ENCODE measurements at regions not wholly inside any gene's neighbourhood (a gene's known extent, or its start where the extent isn't known, plus 50 kb on each side); places are given as distances from the start of the nearest gene placed in this dataset.

GRCh38 chr3:140809316-140809715 is 131.5 kb downstream of the TRIM42 start:
- no peak for DNase-seq (ENCODE audit: low read depth in 3 of 3, low spot score in 2 of 3)

GRCh38 chr3:140816372-140817195 is 125.1 kb upstream of the SLC25A36 start:
- no peak for DNase-seq (ENCODE audit: low read depth in 3 of 3, low spot score in 2 of 3)

- DNase-seq (ENCODE audit: low read depth in 3 of 3, low spot score in 2 of 3) = no peak
Measured at GRCh38 chr3:140821493-140821892, 120.1 kb upstream of the SLC25A36 start.

- DNase-seq (ENCODE audit: low read depth in 3 of 3, low spot score in 2 of 3) = no peak
Measured at GRCh38 chr3:140822401-140823047, 119.1 kb upstream of the SLC25A36 start.

- DNase-seq (ENCODE audit: low read depth in 3 of 3, low spot score in 2 of 3) = no peak
Measured at GRCh38 chr3:140823106-140823505, 118.5 kb upstream of the SLC25A36 start.

GRCh38 chr3:140827894-140828293 is 113.7 kb upstream of the SLC25A36 start:
- no peak for DNase-seq (ENCODE audit: low read depth in 3 of 3, low spot score in 2 of 3)

- DNase-seq (ENCODE audit: low read depth in 3 of 3, low spot score in 2 of 3) = no peak
Measured at GRCh38 chr3:140828585-140828984, 113.1 kb upstream of the SLC25A36 start.

GRCh38 chr3:140829796-140830195 is 111.8 kb upstream of the SLC25A36 start:
- DNase-seq (ENCODE audit: low read depth in 3 of 3, low spot score in 2 of 3) = no peak

GRCh38 chr3:140830391-140830790 is 111.2 kb upstream of the SLC25A36 start:
- DNase-seq (ENCODE audit: low read depth in 3 of 3, low spot score in 2 of 3) = no peak

- DNase-seq (ENCODE audit: low read depth in 3 of 3, low spot score in 2 of 3) = no peak
Measured at GRCh38 chr3:140832883-140833282, 108.8 kb upstream of the SLC25A36 start.

GRCh38 chr3:140834266-140835037 is 107.2 kb upstream of the SLC25A36 start:
- DNase-seq (ENCODE audit: low read depth in 3 of 3, low spot score in 2 of 3) = no peak

- DNase-seq (ENCODE audit: low read depth in 3 of 3, low spot score in 2 of 3) = no peak
Measured at GRCh38 chr3:140842984-140843649, 98.5 kb upstream of the SLC25A36 start.

- no peak for DNase-seq (ENCODE audit: low read depth in 3 of 3, low spot score in 2 of 3)
Measured at GRCh38 chr3:140843656-140844055, 98.0 kb upstream of the SLC25A36 start.

GRCh38 chr3:140844072-140844471 is 97.6 kb upstream of the SLC25A36 start:
- no peak for DNase-seq (ENCODE audit: low read depth in 3 of 3, low spot score in 2 of 3)

- no peak for DNase-seq (ENCODE audit: low read depth in 3 of 3, low spot score in 2 of 3)
Measured at GRCh38 chr3:140845882-140846281, 95.8 kb upstream of the SLC25A36 start.

- no peak for DNase-seq (ENCODE audit: low read depth in 3 of 3, low spot score in 2 of 3)
Measured at GRCh38 chr3:140848666-140849065, 93.0 kb upstream of the SLC25A36 start.

- no peak for DNase-seq (ENCODE audit: low read depth in 3 of 3, low spot score in 2 of 3)
Measured at GRCh38 chr3:140850210-140850955, 91.3 kb upstream of the SLC25A36 start.

- DNase-seq (ENCODE audit: low read depth in 3 of 3, low spot score in 2 of 3) = no peak
Measured at GRCh38 chr3:140854961-140855360, 86.7 kb upstream of the SLC25A36 start.

GRCh38 chr3:140856905-140857304 is 84.7 kb upstream of the SLC25A36 start:
- no peak for DNase-seq (ENCODE audit: low read depth in 3 of 3, low spot score in 2 of 3)

GRCh38 chr3:140857993-140858392 is 83.6 kb upstream of the SLC25A36 start:
- DNase-seq (ENCODE audit: low read depth in 3 of 3, low spot score in 2 of 3) = no peak
